Cardiac muscle cell (in vitro differentiated cells and primary cell): ENCODE measurements at regions not wholly inside any gene's neighbourhood (a gene's known extent, or its start where the extent isn't known, plus 50 kb on each side); places are given as distances from the start of the nearest gene placed in this dataset.

Source experiments
- DNase-seq, 2 donors: peaks; one replicate each; pipeline versions ENCODE4 v3.0.0 to v3.0.0-alpha.2; 2010 to 2017; ENCODE audit warnings: low read depth in 1 of 2, low spot score in 1 of 2
- H3K27ac ChIP-seq: fragments of 200-600 bp; sonication (generic); 2 replicates; pipeline ENCODE4 v1.5.1; 2016
- H3K27me3 ChIP-seq: fragments of 200-600 bp; sonication (generic); 2 replicates; pipeline ENCODE4 v1.6.0; 2016; ENCODE audit warnings: control low read depth
- H3K36me3 ChIP-seq: fragments of 200-600 bp; sonication (generic); 2 replicates; pipeline ENCODE4 v1.5.1; 2016; ENCODE audit warnings: control low read depth
- H3K4me1 ChIP-seq: fragments of 200-600 bp; sonication (generic); 2 replicates; pipeline ENCODE4 v1.8.1; 2017; ENCODE audit warnings: low read depth, mild to moderate bottlenecking, mixed run types
- H3K4me3 ChIP-seq: fragments of 200-600 bp; sonication (generic); 2 replicates; pipeline ENCODE4 v1.5.1; 2016; ENCODE audit warnings: mild to moderate bottlenecking
- H3K9me3 ChIP-seq: fragments of 200-600 bp; sonication (generic); 2 replicates; pipeline ENCODE4 v1.5.1; 2017; ENCODE audit warnings: low read depth, mild to moderate bottlenecking, control low read depth
- TF ChIP-seq, protein P1 (sequence below): IDR thresholded peaks from 2 replicates; pipeline ENCODE4 v1.5.1; 2012; ENCODE audit warnings: low read depth, mild to moderate bottlenecking, low read length

DNA sequence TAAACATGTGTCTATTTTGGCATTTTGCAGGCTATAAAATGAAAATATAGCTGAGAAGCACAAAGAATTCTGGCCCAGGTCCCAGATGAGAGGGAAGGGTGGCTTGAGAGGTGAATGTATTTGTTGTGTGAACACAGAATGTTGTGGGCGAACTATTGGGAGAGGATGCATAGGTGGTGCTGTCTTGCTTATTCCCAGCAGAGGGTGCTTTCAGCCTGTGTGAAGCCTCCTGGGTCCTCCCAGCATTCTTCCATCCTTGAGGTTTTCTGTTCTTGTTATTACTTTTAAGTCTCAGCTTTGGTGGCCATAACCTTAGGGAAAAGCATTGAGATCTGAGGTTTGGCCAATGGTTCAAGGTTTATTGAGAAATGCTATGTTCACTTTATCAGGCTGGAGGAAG lies 108.7 kb upstream of the SNX19 start:
- Histone ChIP-seq H3K4me3 (no peak overlapping the region), H3K27ac (no peak overlapping the region), H3K27me3 (peaks cover 8% of the 10 kb centered on the region), H3K9me3 (no peaks in the 10 kb centered on the region), H3K36me3 (no peaks in the 10 kb centered on the region), H3K4me1 (no peaks in the 10 kb centered on the region)
- TF ChIP-seq, protein P1, sequence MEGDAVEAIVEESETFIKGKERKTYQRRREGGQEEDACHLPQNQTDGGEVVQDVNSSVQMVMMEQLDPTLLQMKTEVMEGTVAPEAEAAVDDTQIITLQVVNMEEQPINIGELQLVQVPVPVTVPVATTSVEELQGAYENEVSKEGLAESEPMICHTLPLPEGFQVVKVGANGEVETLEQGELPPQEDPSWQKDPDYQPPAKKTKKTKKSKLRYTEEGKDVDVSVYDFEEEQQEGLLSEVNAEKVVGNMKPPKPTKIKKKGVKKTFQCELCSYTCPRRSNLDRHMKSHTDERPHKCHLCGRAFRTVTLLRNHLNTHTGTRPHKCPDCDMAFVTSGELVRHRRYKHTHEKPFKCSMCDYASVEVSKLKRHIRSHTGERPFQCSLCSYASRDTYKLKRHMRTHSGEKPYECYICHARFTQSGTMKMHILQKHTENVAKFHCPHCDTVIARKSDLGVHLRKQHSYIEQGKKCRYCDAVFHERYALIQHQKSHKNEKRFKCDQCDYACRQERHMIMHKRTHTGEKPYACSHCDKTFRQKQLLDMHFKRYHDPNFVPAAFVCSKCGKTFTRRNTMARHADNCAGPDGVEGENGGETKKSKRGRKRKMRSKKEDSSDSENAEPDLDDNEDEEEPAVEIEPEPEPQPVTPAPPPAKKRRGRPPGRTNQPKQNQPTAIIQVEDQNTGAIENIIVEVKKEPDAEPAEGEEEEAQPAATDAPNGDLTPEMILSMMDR, result peak; percentile 69
- peak; percentile 36 to 63 for DNase-seq

GRCh38 chr11:131025421-131026125 lies 109.3 kb upstream of the SNX19 start:
- Histone ChIP-seq H3K4me1 (no peaks in the 10 kb centered on the region), H3K36me3 (no peaks in the 10 kb centered on the region), H3K27ac (no peak overlapping the region), H3K4me3 (no peak overlapping the region), H3K27me3 (peaks cover 8% of the 10 kb centered on the region), H3K9me3 (no peaks in the 10 kb centered on the region)
- TF ChIP-seq, protein P1, result no peak
- peak in 1 of 2 donors; percentile 17 for DNase-seq

DNA sequence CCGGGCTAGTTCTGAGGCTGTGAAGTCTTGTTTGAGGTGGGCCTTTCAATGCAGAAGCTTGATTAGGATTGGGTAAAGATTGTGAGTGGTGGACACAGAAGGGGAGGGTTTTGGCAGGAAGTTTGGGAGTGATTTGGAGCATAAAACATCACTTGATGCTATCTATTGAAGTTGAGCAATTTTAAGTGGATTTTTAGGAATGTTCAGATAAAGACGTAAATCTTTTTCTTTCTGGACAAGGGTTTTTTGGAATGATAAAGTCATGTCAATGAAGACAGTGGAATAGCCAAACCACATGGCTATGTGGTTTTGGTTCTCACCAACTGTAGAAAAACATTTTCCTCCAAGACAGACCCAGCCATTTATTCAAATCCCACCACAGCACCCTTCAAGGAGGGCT lies 111.2 kb upstream of the SNX19 start:
- Histone ChIP-seq H3K4me1 (no peaks in the 10 kb centered on the region), H3K9me3 (no peaks in the 10 kb centered on the region), H3K27me3 (peaks cover 8% of the 10 kb centered on the region), H3K27ac (no peak overlapping the region), H3K4me3 (no peak overlapping the region), H3K36me3 (no peaks in the 10 kb centered on the region)
- TF ChIP-seq, protein P1, result no peak
- peak in 1 of 2 donors; percentile 52 for DNase-seq

- Histone ChIP-seq H3K4me1 (no peaks in the 10 kb centered on the region), H3K36me3 (no peaks in the 10 kb centered on the region), H3K4me3 (no peak overlapping the region), H3K27me3 (no peaks in the 10 kb centered on the region), H3K9me3 (no peaks in the 10 kb centered on the region), H3K27ac (no peak overlapping the region)
- TF ChIP-seq, protein P1, result no peak
- peak in 1 of 2 donors; percentile 87 for DNase-seq
These were observed 116.9 kb upstream of the SNX19 start for GRCh38 chr11:131033151-131033651.

- no peaks in the 10 kb centered on the region for H3K9me3 ChIP-seq
- no peak for DNase-seq
- no peaks in the 10 kb centered on the region for H3K27me3 ChIP-seq
- no peak overlapping the region for H3K27ac ChIP-seq
- H3K4me3 ChIP-seq, result no peak overlapping the region
- TF ChIP-seq, protein P1, result no peak
- no peaks in the 10 kb centered on the region for H3K4me1 ChIP-seq
- H3K36me3 ChIP-seq, result no peaks in the 10 kb centered on the region
These were observed 120.2 kb upstream of the SNX19 start for GRCh38 chr11:131036514-131036913.
